HepG2 (cell line): ENCODE measurements at regions not wholly inside any gene's neighbourhood (a gene's known extent, or its start where the extent isn't known, plus 50 kb on each side); places are given as distances from the start of the nearest gene placed in this dataset.

Source experiments
- ATAC-seq: fragments of 200-7000 bp; cut with Tn5 transposase; 3 replicates; pipeline ENCODE4 v1.9.1; 2020; ENCODE audit warnings: mild to moderate bottlenecking, moderate library complexity
- BruUV-seq: library from RNA; stranded (reverse); fragments of 400-500 nt; replicated peaks from 2 replicates; lab custom pipeline; 2021; lab: Mats Ljungman, UMichigan
- CTCF ChIA-PET: fragments of 300-600 bp; formaldehyde crosslinking; extraction: SDS; loops from one replicate; lab custom pipeline; 2021; ENCODE audit warnings: low total read pairs, inconsistent platforms, low intra/inter-chr PET ratio; lab: Yijun Ruan, JAX
- POLR2A ChIA-PET: fragments of 350-600 bp; sonication (Branson Sonifier 250); formaldehyde crosslinking; loops from one replicate; lab custom pipeline; 2020; ENCODE audit warnings: antibody characterized with exemption, inconsistent platforms; lab: Yijun Ruan, JAX
- DNase-seq: peaks from one replicate; pipeline ENCODE4 v3.0.0-alpha.2; 2015; ENCODE audit warnings: low spot score
- FAIRE-seq: peaks from 3 replicates; lab custom pipeline; 2011; peaks lifted over from hg19 to GRCh38; lab: Jason Lieb, UNC
- H2AFZ ChIP-seq: one replicate; pipeline ENCODE4 v1.6.1; 2011; ENCODE audit warnings: low read length, inconsistent platforms
- H3K27ac ChIP-seq: fragments of 300-600 bp; 3 replicates; pipeline ENCODE4 v1.8.0; 2011; ENCODE audit warnings: mixed run types, mild to moderate bottlenecking, mixed read lengths, low read length, inconsistent platforms; ENCODE audit not compliant: insufficient read depth; ENCODE audit errors: extremely low read length
- H3K27me3 ChIP-seq, 2 experiments: fragments of 200-600 bp in 1 of 2; 2 replicates in 1 of 2; 3 replicates in 1 of 2; pipeline versions ENCODE4 v1.6.0 to v1.8.0; 2011; ENCODE audit warnings: low read length in 2 of 2, mild to moderate bottlenecking in 2 of 2, moderate library complexity in 2 of 2, inconsistent platforms in 1 of 2; ENCODE audit not compliant: insufficient read depth in 2 of 2, control insufficient read depth in 1 of 2
- H3K36me3 ChIP-seq, 2 experiments: fragments of 200-600 bp in 1 of 2; replicated peaks in 1 of 2; 2 replicates in 1 of 2; 3 replicates in 1 of 2; pipeline versions ENCODE4 v1.5.1 to v1.8.0; 2011; ENCODE audit warnings: low read length in 2 of 2, inconsistent platforms in 1 of 2; ENCODE audit not compliant: insufficient read depth in 2 of 2, control insufficient read depth in 1 of 2
- H3K4me1 ChIP-seq: 2 replicates; pipeline ENCODE4 v1.5.1; 2012; ENCODE audit warnings: low read length, inconsistent platforms; ENCODE audit not compliant: insufficient read depth
- H3K4me2 ChIP-seq: 2 replicates; pipeline ENCODE4 v1.6.0; 2011; ENCODE audit warnings: low read depth, low read length, inconsistent platforms
- H3K4me3 ChIP-seq, 3 experiments: fragments of 200-600 bp in 1 of 3; sonication (generic), shearing (Covaris generic) in 1 of 3; replicated peaks in 1 of 3; 2 replicates each; pipeline ENCODE4 v1.5.1; 2011 to 2016; ENCODE audit warnings: low read length in 3 of 3, inconsistent platforms in 2 of 3, low read depth in 2 of 3, mild to moderate bottlenecking in 2 of 3, control low read depth in 1 of 3, mixed read lengths in 1 of 3; ENCODE audit not compliant: insufficient read depth in 1 of 3
- H3K79me2 ChIP-seq: one replicate; pipeline ENCODE4 v1.6.1; 2011; ENCODE audit warnings: low read length, inconsistent platforms; ENCODE audit not compliant: insufficient read depth
- H3K9ac ChIP-seq: 2 replicates; pipeline ENCODE4 v1.6.0; 2011; ENCODE audit warnings: mild to moderate bottlenecking, low read depth, low read length, inconsistent platforms; ENCODE audit not compliant: insufficient read depth
- H3K9me3 ChIP-seq: 2 replicates; pipeline ENCODE4 v1.5.1; 2012; ENCODE audit warnings: mild to moderate bottlenecking, low read length
- H4K20me1 ChIP-seq: 2 replicates; pipeline ENCODE4 v1.6.0; 2011; ENCODE audit warnings: inconsistent platforms, mild to moderate bottlenecking, low read length, moderate library complexity; ENCODE audit not compliant: insufficient read depth
- ARNT ChIP-seq: fragments of 450-650 bp; IDR thresholded peaks from 2 replicates; pipeline ENCODE4 v1.6.1; 2017
- CHD4 ChIP-seq: fragments of 200-600 bp; sonication (generic); IDR thresholded peaks from 2 replicates; pipeline ENCODE4 v1.7.0; 2017; ENCODE audit warnings: mild to moderate bottlenecking, low read length, borderline replicate concordance
- FOXK1 ChIP-seq: sonication (generic); formaldehyde crosslinking; IDR thresholded peaks from 2 replicates; pipeline ENCODE4 v1.4.0; 2020; ENCODE audit warnings: low read depth, missing genetic modification reagents, borderline replicate concordance
- KDM5B ChIP-seq: sonication (generic); formaldehyde crosslinking; IDR thresholded peaks from 2 replicates; pipeline ENCODE4 v1.4.0; 2020; ENCODE audit warnings: missing genetic modification reagents, mild to moderate bottlenecking, borderline replicate concordance
- MIER3 ChIP-seq: IDR thresholded peaks from 2 replicates; pipeline ENCODE4 v1.6.1; 2016; ENCODE audit warnings: missing compliant biosample characterization, borderline replicate concordance
- NFIC ChIP-seq: IDR thresholded peaks from 2 replicates; pipeline ENCODE4 v1.6.1; 2012; ENCODE audit warnings: mild to moderate bottlenecking, low read length, inconsistent platforms
- NR2F6 ChIP-seq, 2 experiments: IDR thresholded peaks; 2 replicates each; pipeline ENCODE4 v1.6.1; 2016; ENCODE audit warnings: antibody characterized with exemption in 1 of 2, mild to moderate bottlenecking in 1 of 2
- POLR2AphosphoS5 ChIP-seq: IDR thresholded peaks from 2 replicates; pipeline ENCODE4 v1.6.1; 2012; ENCODE audit warnings: low read depth, low read length
- SMAD9 ChIP-seq: sonication (generic); formaldehyde crosslinking; IDR thresholded peaks from 2 replicates; pipeline ENCODE4 v1.5.1; 2020; ENCODE audit warnings: mild to moderate bottlenecking, missing genetic modification reagents
- ZFP90 ChIP-seq: sonication (generic); formaldehyde crosslinking; IDR thresholded peaks from 2 replicates; pipeline ENCODE4 v1.8.0; 2022; ENCODE audit warnings: missing genetic modification reagents, mild to moderate bottlenecking, inconsistent platforms, borderline replicate concordance
- ZNF7 ChIP-seq: IDR thresholded peaks from 2 replicates; pipeline ENCODE4 v1.6.1; 2016; ENCODE audit warnings: missing biosample characterization, missing genetic modification reagents
- ZNF816 ChIP-seq: sonication (generic); formaldehyde crosslinking; IDR thresholded peaks from 2 replicates; pipeline ENCODE4 v1.8.0; 2022; ENCODE audit warnings: missing genetic modification reagents, mild to moderate bottlenecking, borderline replicate concordance
- WGBS: methylation state at CpG from one replicate; pipeline ENCODE4 v1.1.6; 2017; ENCODE audit warnings: low lambda C conversion rate; 5-methylcytosine and 5-hydroxymethylcytosine counted together
- in situ Hi-C: cut with HindIII; loops from 2 replicates; pipeline ENCODE4 v1.10.0; 2017; ENCODE audit warnings: low pct_unique_long_range_greater_than_20kb; ENCODE audit not compliant: extremely low pct_ligation_motif_present
- intact Hi-C: fragments of 100-400 bp; cut with micrococcal nuclease; formaldehyde crosslinking; loops from one replicate; pipeline ENCODE4 v1.10.0; 2022; ENCODE audit not compliant: unreplicated experiment
- TF ChIP-seq, protein P1 (sequence below): conservative IDR thresholded peaks from 2 replicates; pipeline ENCODE4 v1.6.1; 2018; ENCODE audit warnings: missing genetic modification reagents
- TF ChIP-seq, protein P2 (sequence below): sonication (generic); formaldehyde crosslinking; IDR thresholded peaks from 2 replicates; pipeline ENCODE4 v1.4.0; 2020; ENCODE audit warnings: mild to moderate bottlenecking, low read depth, missing genetic modification reagents

DNA sequence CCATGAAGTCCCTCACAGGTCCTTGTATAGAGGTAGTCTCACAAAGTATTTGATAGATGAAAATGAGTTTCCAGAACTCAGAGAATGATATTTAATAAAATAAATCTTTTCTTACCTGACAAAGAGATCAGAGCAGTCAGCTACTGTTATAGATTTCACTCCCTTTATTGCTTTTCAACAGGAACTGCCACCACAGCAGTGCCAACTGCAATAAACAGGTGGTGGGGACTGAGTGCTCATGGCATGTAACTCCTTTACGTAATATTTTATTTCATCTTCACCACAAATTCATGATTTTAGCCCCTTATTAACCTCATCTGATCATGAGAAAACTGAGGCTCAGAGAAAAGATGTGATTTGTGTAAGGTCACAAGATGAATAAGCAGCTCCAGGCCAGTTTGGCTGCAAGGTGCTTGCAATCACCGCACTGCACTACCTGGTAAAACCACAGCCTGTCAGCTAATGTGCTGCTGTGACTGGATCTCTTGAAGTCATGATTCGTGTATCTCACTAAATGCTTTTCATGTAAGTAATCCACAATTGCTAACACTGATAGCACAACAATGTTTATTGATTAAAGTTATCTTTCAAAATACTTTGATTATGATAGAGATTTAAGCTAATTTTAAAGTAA, 78.8 kb downstream of the WNT5A start:
- ATAC-seq (no peak), DNase-seq (no peak), FAIRE-seq (no peak)
- Histone ChIP-seq H3K79me2 (no peaks in the 10 kb centered on the region), H4K20me1 (no peaks in the 10 kb centered on the region), H3K36me3 (no peaks in the 10 kb centered on the region), H3K27me3 (no peaks in the 10 kb centered on the region), H3K9me3 (peaks cover 28% of the 10 kb centered on the region), H3K9ac (no peak overlapping the region), H3K4me3 (no peak overlapping the region), H3K4me1 (peaks cover 2% of the 10 kb centered on the region), H3K4me2 (no peak overlapping the region), H3K27ac (no peak overlapping the region), H2AFZ (no peak overlapping the region)
- ChIA-PET CTCF (no interaction called here), POLR2A (no interaction called here)
- no TSS peak for BruUV-seq
- 47% methylated on average over 3 of the region's 3 CpGs for WGBS
- TF ChIP-seq, protein P1, sequence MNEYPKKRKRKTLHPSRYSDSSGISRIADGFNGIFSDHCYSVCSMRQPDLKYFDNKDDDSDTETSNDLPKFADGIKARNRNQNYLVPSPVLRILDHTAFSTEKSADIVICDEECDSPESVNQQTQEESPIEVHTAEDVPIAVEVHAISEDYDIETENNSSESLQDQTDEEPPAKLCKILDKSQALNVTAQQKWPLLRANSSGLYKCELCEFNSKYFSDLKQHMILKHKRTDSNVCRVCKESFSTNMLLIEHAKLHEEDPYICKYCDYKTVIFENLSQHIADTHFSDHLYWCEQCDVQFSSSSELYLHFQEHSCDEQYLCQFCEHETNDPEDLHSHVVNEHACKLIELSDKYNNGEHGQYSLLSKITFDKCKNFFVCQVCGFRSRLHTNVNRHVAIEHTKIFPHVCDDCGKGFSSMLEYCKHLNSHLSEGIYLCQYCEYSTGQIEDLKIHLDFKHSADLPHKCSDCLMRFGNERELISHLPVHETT: no peak
- TF ChIP-seq ZFP90 (CRISPR knock-in tag): no peak
- no peak for TF ChIP-seq FOXK1 (CRISPR knock-in tag)
- TF ChIP-seq SMAD9 (CRISPR knock-in tag): no peak
- TF ChIP-seq ZNF816 (CRISPR knock-in tag): no peak
- no peak for TF ChIP-seq ZNF7
- TF ChIP-seq CHD4: no peak
- no peak for TF ChIP-seq POLR2AphosphoS5
- TF ChIP-seq, protein P2, sequence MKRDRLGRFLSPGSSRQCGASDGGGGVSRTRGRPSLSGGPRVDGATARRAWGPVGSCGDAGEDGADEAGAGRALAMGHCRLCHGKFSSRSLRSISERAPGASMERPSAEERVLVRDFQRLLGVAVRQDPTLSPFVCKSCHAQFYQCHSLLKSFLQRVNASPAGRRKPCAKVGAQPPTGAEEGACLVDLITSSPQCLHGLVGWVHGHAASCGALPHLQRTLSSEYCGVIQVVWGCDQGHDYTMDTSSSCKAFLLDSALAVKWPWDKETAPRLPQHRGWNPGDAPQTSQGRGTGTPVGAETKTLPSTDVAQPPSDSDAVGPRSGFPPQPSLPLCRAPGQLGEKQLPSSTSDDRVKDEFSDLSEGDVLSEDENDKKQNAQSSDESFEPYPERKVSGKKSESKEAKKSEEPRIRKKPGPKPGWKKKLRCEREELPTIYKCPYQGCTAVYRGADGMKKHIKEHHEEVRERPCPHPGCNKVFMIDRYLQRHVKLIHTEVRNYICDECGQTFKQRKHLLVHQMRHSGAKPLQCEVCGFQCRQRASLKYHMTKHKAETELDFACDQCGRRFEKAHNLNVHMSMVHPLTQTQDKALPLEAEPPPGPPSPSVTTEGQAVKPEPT (CRISPR knock-in tag): no peak
- TF ChIP-seq MIER3 (CRISPR knock-in tag): no peak
- TF ChIP-seq NFIC: no peak
- no peak for TF ChIP-seq ARNT
- TF ChIP-seq NR2F6 (IDR thresholded peaks at IDR 0.05): no peak
- TF ChIP-seq NR2F6 (CRISPR knock-in tag; IDR thresholded peaks at IDR 0.05): no peak
- no peak for TF ChIP-seq KDM5B (CRISPR knock-in tag)
- intact Hi-C loops: no loop called here
- in situ Hi-C loops: no loop called here
